ENCODE measurements at regions not wholly inside any gene's neighbourhood (a gene's known extent, or its start where the extent isn't known, plus 50 kb on each side); places are given as distances from the start of the nearest gene placed in this dataset.

DNA sequence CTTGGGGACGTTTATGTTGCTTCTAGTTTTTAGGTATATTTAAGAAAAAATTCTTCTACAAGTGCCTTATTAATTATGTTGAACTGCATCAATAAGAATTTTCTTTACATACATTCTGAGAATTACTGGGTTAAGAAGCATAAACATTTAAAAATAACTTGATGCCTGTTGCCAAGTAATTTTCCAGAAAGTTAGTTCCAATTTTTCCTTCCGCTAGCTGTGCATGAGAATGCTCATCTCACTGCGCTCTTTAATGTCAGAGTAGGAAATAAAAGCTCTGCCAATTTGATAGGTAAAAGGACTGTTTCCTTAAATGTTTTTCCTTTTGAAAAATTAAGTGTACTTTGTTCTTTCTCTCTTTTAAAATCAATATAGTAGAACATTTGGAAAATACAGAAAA, 113.1 kb upstream of the ZBED5 start:
- TF ChIP-seq POLR2A (IDR thresholded peaks at IDR 0.05; ENCODE audit: control extremely low read depth in 1 of 2, low read depth in 2 of 2, low read length in 2 of 2) (no peak), HDAC2 (IDR thresholded peaks at IDR 0.05; ENCODE audit: borderline replicate concordance in 1 of 2, low read depth in 2 of 2, low read length in 2 of 2) (no peak), SIN3A (conservative IDR thresholded peaks at IDR 0.05 in 1 of 2, IDR thresholded peaks at IDR 0.05 in 1 of 2; ENCODE audit: low read depth in 1 of 2, low read length in 2 of 2) (no peak), USF2 (IDR thresholded peaks at IDR 0.05; ENCODE audit: low read length) (no peak)
- TF ChIP-seq, protein P1, sequence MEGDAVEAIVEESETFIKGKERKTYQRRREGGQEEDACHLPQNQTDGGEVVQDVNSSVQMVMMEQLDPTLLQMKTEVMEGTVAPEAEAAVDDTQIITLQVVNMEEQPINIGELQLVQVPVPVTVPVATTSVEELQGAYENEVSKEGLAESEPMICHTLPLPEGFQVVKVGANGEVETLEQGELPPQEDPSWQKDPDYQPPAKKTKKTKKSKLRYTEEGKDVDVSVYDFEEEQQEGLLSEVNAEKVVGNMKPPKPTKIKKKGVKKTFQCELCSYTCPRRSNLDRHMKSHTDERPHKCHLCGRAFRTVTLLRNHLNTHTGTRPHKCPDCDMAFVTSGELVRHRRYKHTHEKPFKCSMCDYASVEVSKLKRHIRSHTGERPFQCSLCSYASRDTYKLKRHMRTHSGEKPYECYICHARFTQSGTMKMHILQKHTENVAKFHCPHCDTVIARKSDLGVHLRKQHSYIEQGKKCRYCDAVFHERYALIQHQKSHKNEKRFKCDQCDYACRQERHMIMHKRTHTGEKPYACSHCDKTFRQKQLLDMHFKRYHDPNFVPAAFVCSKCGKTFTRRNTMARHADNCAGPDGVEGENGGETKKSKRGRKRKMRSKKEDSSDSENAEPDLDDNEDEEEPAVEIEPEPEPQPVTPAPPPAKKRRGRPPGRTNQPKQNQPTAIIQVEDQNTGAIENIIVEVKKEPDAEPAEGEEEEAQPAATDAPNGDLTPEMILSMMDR (IDR thresholded peaks at IDR 0.05; ENCODE audit: control extremely low read depth in 1 of 3, insufficient read depth in 1 of 3, low read depth in 1 of 3, low read length in 3 of 3): no peak

Measured in H1 (cell line).